Memory B cell (primary cell): ENCODE measurements at regions not wholly inside any gene's neighbourhood (a gene's known extent, or its start where the extent isn't known, plus 50 kb on each side); places are given as distances from the start of the nearest gene placed in this dataset.

Experiments
- ATAC-seq: fragments of 150-1000 bp; cut with Tn5 transposase; 2 replicates; pipeline ENCODE4 v1.10.0; 2021; ENCODE audit warnings: low read depth, mild to moderate bottlenecking, moderate library complexity
- DNase-seq, 2 donors: peaks; one replicate each; pipeline ENCODE4 v3.0.0; 2022; ENCODE audit warnings: low spot score in 2 of 2
- H3K27ac Mint-ChIP-seq: one replicate; pipeline ENCODE4 v1.8.0; 2022; ENCODE audit warnings: mild to moderate bottlenecking, moderate library complexity, mixed read lengths
- H3K27me3 Mint-ChIP-seq: one replicate; pipeline ENCODE4 v1.8.0; 2022; ENCODE audit warnings: mixed read lengths
- H3K36me3 Mint-ChIP-seq: one replicate; pipeline ENCODE4 v1.8.0; 2022; ENCODE audit warnings: mild to moderate bottlenecking, mixed read lengths
- H3K4me1 Mint-ChIP-seq: one replicate; pipeline ENCODE4 v1.8.0; 2022; ENCODE audit warnings: mixed read lengths
- H3K4me3 Mint-ChIP-seq: one replicate; pipeline ENCODE4 v1.8.0; 2022; ENCODE audit warnings: mild to moderate bottlenecking, moderate library complexity, mixed read lengths
- H3K9me3 Mint-ChIP-seq: one replicate; pipeline ENCODE4 v1.8.0; 2022; ENCODE audit warnings: mixed read lengths

- DNase-seq (no peak), ATAC-seq (no peak)
- Mint-ChIP-seq H3K27me3 (no peaks in the 10 kb centered on the region), H3K4me3 (no peak overlapping the region), H3K4me1 (no peaks in the 10 kb centered on the region), H3K27ac (no peak overlapping the region), H3K9me3 (peaks cover 5% of the 10 kb centered on the region), H3K36me3 (no peaks in the 10 kb centered on the region)
These were observed 1300.4 kb upstream of the CHAC2 start for GRCh38 chr2:52467189-52467588.

GRCh38 chr2:52465287-52465686 is 1302.3 kb upstream of the CHAC2 start:
- H3K9me3 Mint-ChIP-seq = peaks cover 5% of the 10 kb centered on the region
- H3K27ac Mint-ChIP-seq = no peak overlapping the region
- no peaks in the 10 kb centered on the region for H3K27me3 Mint-ChIP-seq
- no peaks in the 10 kb centered on the region for H3K36me3 Mint-ChIP-seq
- H3K4me1 Mint-ChIP-seq = no peaks in the 10 kb centered on the region
- DNase-seq (no peak), ATAC-seq (no peak)
- H3K4me3 Mint-ChIP-seq = no peak overlapping the region

GRCh38 chr2:52463457-52463856 is 1304.1 kb upstream of the CHAC2 start:
- no peaks in the 10 kb centered on the region for H3K4me1 Mint-ChIP-seq
- no peak overlapping the region for H3K27ac Mint-ChIP-seq
- H3K9me3 Mint-ChIP-seq = peaks cover 1% of the 10 kb centered on the region
- ATAC-seq = no peak
- no peak overlapping the region for H3K4me3 Mint-ChIP-seq
- DNase-seq = no peak
- H3K27me3 Mint-ChIP-seq = no peaks in the 10 kb centered on the region
- H3K36me3 Mint-ChIP-seq = no peaks in the 10 kb centered on the region

- Mint-ChIP-seq H3K4me1 (no peaks in the 10 kb centered on the region), H3K4me3 (no peak overlapping the region), H3K27me3 (no peaks in the 10 kb centered on the region), H3K36me3 (no peaks in the 10 kb centered on the region), H3K27ac (no peak overlapping the region), H3K9me3 (no peaks in the 10 kb centered on the region)
- ATAC-seq = no peak
- no peak for DNase-seq
These were observed 1310.8 kb upstream of the CHAC2 start for GRCh38 chr2:52456561-52457377.

DNA sequence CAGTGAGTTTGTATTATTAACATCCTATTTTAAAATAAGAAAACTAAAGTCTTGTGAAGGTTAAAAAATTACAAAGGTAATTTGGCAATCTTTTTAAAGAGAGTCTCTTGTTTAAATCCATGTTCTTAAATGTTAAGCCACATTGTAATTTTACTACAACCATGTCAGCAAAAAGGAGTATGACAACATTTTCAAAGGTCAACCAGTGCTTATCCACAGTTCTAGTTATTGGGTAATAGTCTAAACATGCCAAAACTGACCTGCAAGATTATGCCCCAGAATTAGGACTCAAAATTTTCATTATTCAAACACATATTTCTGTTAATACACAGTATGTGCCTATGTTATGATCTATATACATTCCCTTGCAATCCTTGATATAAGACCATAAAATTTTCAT is 1312.6 kb upstream of the CHAC2 start:
- no peaks in the 10 kb centered on the region for H3K36me3 Mint-ChIP-seq
- no peak overlapping the region for H3K4me3 Mint-ChIP-seq
- H3K27me3 Mint-ChIP-seq = no peaks in the 10 kb centered on the region
- DNase-seq = no peak
- no peaks in the 10 kb centered on the region for H3K4me1 Mint-ChIP-seq
- no peaks in the 10 kb centered on the region for H3K9me3 Mint-ChIP-seq
- no peak for ATAC-seq
- H3K27ac Mint-ChIP-seq = no peak overlapping the region

DNA sequence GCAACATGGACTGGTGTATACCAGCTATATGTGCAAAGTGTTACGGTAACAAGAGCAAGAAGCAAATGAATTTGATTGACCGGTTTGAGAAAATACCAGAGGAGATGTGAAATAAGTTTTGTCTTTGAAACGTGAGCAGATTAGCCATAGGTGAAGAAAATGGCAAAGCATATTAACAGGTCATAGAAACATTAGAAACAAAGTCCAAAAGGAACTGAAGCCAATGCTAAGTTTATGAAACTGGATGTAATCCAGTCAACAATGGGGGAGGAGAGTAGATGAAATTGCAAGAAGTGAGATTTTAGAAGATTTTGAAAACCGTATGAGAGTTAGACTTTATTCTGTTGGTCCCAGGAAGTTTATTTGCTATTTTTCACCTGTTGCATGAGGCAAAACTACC is 1315.4 kb upstream of the CHAC2 start:
- ATAC-seq (no peak), DNase-seq (no peak)
- Mint-ChIP-seq H3K4me3 (no peak overlapping the region), H3K4me1 (no peaks in the 10 kb centered on the region), H3K27me3 (no peaks in the 10 kb centered on the region), H3K9me3 (no peaks in the 10 kb centered on the region), H3K27ac (no peak overlapping the region), H3K36me3 (no peaks in the 10 kb centered on the region)

- no peaks in the 10 kb centered on the region for H3K9me3 Mint-ChIP-seq
- no peak for ATAC-seq
- no peak overlapping the region for H3K27ac Mint-ChIP-seq
- no peaks in the 10 kb centered on the region for H3K4me1 Mint-ChIP-seq
- no peak for DNase-seq
- no peaks in the 10 kb centered on the region for H3K36me3 Mint-ChIP-seq
- no peak overlapping the region for H3K4me3 Mint-ChIP-seq
- no peaks in the 10 kb centered on the region for H3K27me3 Mint-ChIP-seq
These were observed 1321.9 kb upstream of the CHAC2 start for GRCh38 chr2:52445686-52446085.

DNA sequence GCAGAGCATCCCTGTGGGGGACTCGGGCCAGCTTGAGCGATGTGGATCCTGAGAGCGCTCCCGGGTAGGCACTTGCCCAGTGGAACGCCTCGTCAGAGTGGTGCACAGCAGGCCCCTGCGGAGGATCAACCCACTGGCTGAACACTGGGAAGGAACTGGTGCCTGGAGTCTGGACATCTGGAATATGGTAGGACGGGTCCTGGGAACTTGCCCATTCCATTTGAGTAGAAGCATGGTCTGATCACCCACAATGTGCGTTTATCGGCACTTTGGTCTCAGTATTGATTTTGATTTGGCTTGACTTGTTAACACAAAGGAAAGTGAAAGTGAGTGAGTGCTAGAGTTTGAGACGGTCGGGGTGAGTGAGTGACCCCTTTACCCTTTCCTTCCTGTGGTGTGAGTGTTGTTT is 1336.2 kb upstream of the CHAC2 start:
- Mint-ChIP-seq H3K9me3 (peaks cover 4% of the 10 kb centered on the region), H3K4me3 (no peak overlapping the region), H3K27ac (no peak overlapping the region), H3K4me1 (no peaks in the 10 kb centered on the region), H3K36me3 (no peaks in the 10 kb centered on the region), H3K27me3 (no peaks in the 10 kb centered on the region)
- ATAC-seq = no peak
- no peak for DNase-seq

DNA sequence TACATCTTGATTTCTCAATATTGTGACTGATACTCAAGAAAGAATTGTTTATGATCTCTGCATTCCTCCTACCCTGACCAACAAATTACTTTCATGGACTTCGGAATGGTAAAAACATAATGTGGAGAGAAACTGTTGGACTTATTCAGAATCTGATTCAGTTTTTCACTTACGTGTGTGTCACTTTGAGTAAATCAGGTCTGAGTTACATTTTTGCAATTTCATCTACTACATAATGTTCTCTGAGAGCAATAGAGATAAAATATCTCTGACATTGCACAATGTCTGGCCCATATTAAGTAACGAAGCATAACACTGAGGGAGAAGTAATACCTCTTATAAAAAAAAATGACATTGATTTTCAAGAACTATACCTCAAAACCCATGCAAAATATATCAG is 1337.9 kb upstream of the CHAC2 start:
- Mint-ChIP-seq H3K27me3 (no peaks in the 10 kb centered on the region), H3K4me1 (no peaks in the 10 kb centered on the region), H3K36me3 (no peaks in the 10 kb centered on the region), H3K9me3 (peaks cover 4% of the 10 kb centered on the region), H3K27ac (no peak overlapping the region), H3K4me3 (no peak overlapping the region)
- no peak for ATAC-seq
- DNase-seq = no peak

- Mint-ChIP-seq H3K4me1 (no peaks in the 10 kb centered on the region), H3K4me3 (no peak overlapping the region), H3K27ac (no peak overlapping the region)
These were observed 1338.4 kb upstream of the CHAC2 start for GRCh38 chr2:52429171-52429570.

GRCh38 chr2:52428224-52428623 is 1339.4 kb upstream of the CHAC2 start:
- Mint-ChIP-seq H3K27ac (no peak overlapping the region), H3K27me3 (no peaks in the 10 kb centered on the region), H3K4me3 (no peak overlapping the region), H3K4me1 (no peaks in the 10 kb centered on the region), H3K36me3 (no peaks in the 10 kb centered on the region), H3K9me3 (peaks cover 7% of the 10 kb centered on the region)
- no peak for DNase-seq
- no peak for ATAC-seq

More at GRCh38 chr2:52429171-52429570, 1338.4 kb upstream of the CHAC2 start:
- ATAC-seq (no peak), DNase-seq (no peak)
- peaks cover 7% of the 10 kb centered on the region for H3K9me3 Mint-ChIP-seq
- no peaks in the 10 kb centered on the region for H3K36me3 Mint-ChIP-seq
- H3K27me3 Mint-ChIP-seq = no peaks in the 10 kb centered on the region

DNA sequence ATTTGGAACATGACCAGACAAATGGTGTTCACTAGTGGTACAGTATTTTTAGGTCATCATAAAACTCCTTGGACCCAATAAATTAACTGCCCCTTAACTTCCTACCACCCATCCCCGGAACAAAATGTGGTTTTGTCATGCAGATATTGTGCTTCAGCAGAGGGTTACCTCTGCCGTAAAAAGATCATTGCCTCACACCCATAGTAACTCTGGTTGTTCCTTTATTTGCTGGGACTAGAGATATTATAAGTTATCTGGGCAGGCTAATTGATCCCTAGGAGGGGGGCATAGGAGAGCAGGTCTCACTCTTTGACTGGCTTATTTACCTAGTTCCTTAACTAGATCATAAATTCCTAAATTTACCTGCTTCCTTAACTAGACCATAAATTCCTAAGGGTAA is 1343.9 kb upstream of the CHAC2 start:
- H3K9me3 Mint-ChIP-seq = peaks cover 10% of the 10 kb centered on the region
- H3K4me3 Mint-ChIP-seq = no peak overlapping the region
- ATAC-seq (no peak), DNase-seq (no peak)
- H3K27me3 Mint-ChIP-seq = no peaks in the 10 kb centered on the region
- no peaks in the 10 kb centered on the region for H3K36me3 Mint-ChIP-seq
- H3K4me1 Mint-ChIP-seq = no peaks in the 10 kb centered on the region
- no peak overlapping the region for H3K27ac Mint-ChIP-seq

GRCh38 chr2:52423111-52423510 is 1344.5 kb upstream of the CHAC2 start:
- Mint-ChIP-seq H3K4me3 (no peak overlapping the region), H3K4me1 (no peaks in the 10 kb centered on the region), H3K9me3 (peaks cover 10% of the 10 kb centered on the region), H3K27ac (no peak overlapping the region), H3K27me3 (no peaks in the 10 kb centered on the region), H3K36me3 (no peaks in the 10 kb centered on the region)
- no peak for DNase-seq
- no peak for ATAC-seq

- no peaks in the 10 kb centered on the region for H3K27me3 Mint-ChIP-seq
- H3K4me3 Mint-ChIP-seq = no peak overlapping the region
- H3K36me3 Mint-ChIP-seq = no peaks in the 10 kb centered on the region
- H3K4me1 Mint-ChIP-seq = no peaks in the 10 kb centered on the region
- no peak for ATAC-seq
- H3K9me3 Mint-ChIP-seq = peaks cover 4% of the 10 kb centered on the region
- no peak for DNase-seq
- H3K27ac Mint-ChIP-seq = no peak overlapping the region
These were observed 1351.3 kb upstream of the CHAC2 start for GRCh38 chr2:52416340-52416739.

GRCh38 chr2:52414561-52415295 is 1352.9 kb upstream of the CHAC2 start:
- Mint-ChIP-seq H3K27me3 (no peaks in the 10 kb centered on the region), H3K4me1 (no peaks in the 10 kb centered on the region), H3K27ac (no peak overlapping the region), H3K36me3 (no peaks in the 10 kb centered on the region), H3K9me3 (peaks cover 2% of the 10 kb centered on the region), H3K4me3 (no peak overlapping the region)
- ATAC-seq (no peak), DNase-seq (no peak)
